RWPE2 (cell line): ENCODE measurements at regions not wholly inside any gene's neighbourhood (a gene's known extent, or its start where the extent isn't known, plus 50 kb on each side); places are given as distances from the start of the nearest gene placed in this dataset.

Source experiments
- ATAC-seq: fragments of 200-7000 bp; cut with Tn5 transposase; 3 replicates; pipeline ENCODE4 v1.9.1; 2021; ENCODE audit warnings: low read depth
- DNase-seq: peaks from one replicate; pipeline ENCODE4 v3.0.0-alpha.2; 2020; ENCODE audit warnings: low spot score
- H3K27ac ChIP-seq: fragments of 450-650 bp; 2 replicates; pipeline ENCODE4 v1.5.1; 2017; ENCODE audit warnings: mild to moderate bottlenecking; ENCODE audit not compliant: poor library complexity, severe bottlenecking
- H3K27me3 ChIP-seq: fragments of 250-450 bp; sonication (Bioruptor Pico); 2 replicates; pipeline ENCODE4 v1.5.1; 2021; ENCODE audit warnings: mild to moderate bottlenecking, moderate library complexity; ENCODE audit not compliant: insufficient read depth, poor library complexity, severe bottlenecking
- H3K36me3 ChIP-seq: fragments of 250-450 bp; sonication (Bioruptor Pico); 2 replicates; pipeline ENCODE4 v1.5.1; 2020; ENCODE audit warnings: low read depth, mild to moderate bottlenecking, moderate library complexity
- H3K4me1 ChIP-seq: fragments of 250-450 bp; sonication (Bioruptor Pico); 2 replicates; pipeline ENCODE4 v1.5.1; 2021; ENCODE audit warnings: mild to moderate bottlenecking, moderate library complexity; ENCODE audit not compliant: insufficient read depth, poor library complexity, severe bottlenecking
- H3K4me3 ChIP-seq: fragments of 250-450 bp; sonication (Bioruptor Pico); 2 replicates; pipeline ENCODE4 v1.5.1; 2021; ENCODE audit warnings: mild to moderate bottlenecking, moderate library complexity; ENCODE audit not compliant: severe bottlenecking
- H3K9me3 ChIP-seq: fragments of 250-450 bp; sonication (Bioruptor Pico); 2 replicates; pipeline ENCODE4 v1.5.1; 2021; ENCODE audit warnings: mild to moderate bottlenecking, moderate library complexity; ENCODE audit not compliant: severe bottlenecking
- CTCF ChIP-seq: fragments of 450-650 bp; IDR thresholded peaks from one replicate; pipeline ENCODE4 v1.5.1; 2017; ENCODE audit warnings: mild to moderate bottlenecking, moderate library complexity; ENCODE audit not compliant: poor library complexity, severe bottlenecking

GRCh38 chr20:22795871-22796270 lies 211.5 kb upstream of the FOXA2 start:
- no peaks in the 10 kb centered on the region for H3K27me3 ChIP-seq
- no peaks in the 10 kb centered on the region for H3K9me3 ChIP-seq
- no peak overlapping the region for H3K4me3 ChIP-seq
- DNase-seq (peak; percentile 90), ATAC-seq (peak; percentile 89)
- H3K27ac ChIP-seq, result peak overlapping the region; percentile 97
- no peaks in the 10 kb centered on the region for H3K36me3 ChIP-seq
- H3K4me1 ChIP-seq, result peaks cover 53% of the 10 kb centered on the region
- no peak for TF ChIP-seq CTCF

- no peak for ATAC-seq
- DNase-seq, result no peak
- Histone ChIP-seq H3K36me3 (no peaks in the 10 kb centered on the region), H3K27me3 (no peaks in the 10 kb centered on the region), H3K9me3 (no peaks in the 10 kb centered on the region), H3K27ac (peak overlapping the region; percentile 97), H3K4me3 (no peak overlapping the region), H3K4me1 (peaks cover 51% of the 10 kb centered on the region)
- TF ChIP-seq CTCF, result no peak
Observed at GRCh38 chr20:22796469-22797077, 212.2 kb upstream of the FOXA2 start.

- no peaks in the 10 kb centered on the region for H3K27me3 ChIP-seq
- no peak for TF ChIP-seq CTCF
- H3K9me3 ChIP-seq, result no peaks in the 10 kb centered on the region
- peaks cover 45% of the 10 kb centered on the region for H3K4me1 ChIP-seq
- H3K27ac ChIP-seq, result peak overlapping the region; percentile 97
- H3K36me3 ChIP-seq, result no peaks in the 10 kb centered on the region
- DNase-seq (no peak), ATAC-seq (peak; percentile 6; the same call in 2 of the 3 replicates)
- H3K4me3 ChIP-seq, result no peak overlapping the region
Observed at GRCh38 chr20:22797103-22797502, 212.7 kb upstream of the FOXA2 start.

GRCh38 chr20:22799687-22800086 lies 215.3 kb upstream of the FOXA2 start:
- DNase-seq (no peak), ATAC-seq (no peak)
- Histone ChIP-seq H3K9me3 (no peaks in the 10 kb centered on the region), H3K27ac (no peak overlapping the region), H3K36me3 (no peaks in the 10 kb centered on the region), H3K4me3 (no peak overlapping the region), H3K4me1 (peaks cover 31% of the 10 kb centered on the region), H3K27me3 (no peaks in the 10 kb centered on the region)
- TF ChIP-seq CTCF, result no peak

- Histone ChIP-seq H3K27ac (no peak overlapping the region), H3K36me3 (no peaks in the 10 kb centered on the region), H3K4me3 (no peak overlapping the region), H3K4me1 (peaks cover 26% of the 10 kb centered on the region), H3K9me3 (no peaks in the 10 kb centered on the region), H3K27me3 (no peaks in the 10 kb centered on the region)
- no peak for TF ChIP-seq CTCF
- ATAC-seq, result no peak
- no peak for DNase-seq
Observed at GRCh38 chr20:22800129-22800528, 215.8 kb upstream of the FOXA2 start.
